Neural progenitor cell (in vitro differentiated cells): ENCODE measurements at regions not wholly inside any gene's neighbourhood (a gene's known extent, or its start where the extent isn't known, plus 50 kb on each side); places are given as distances from the start of the nearest gene placed in this dataset.

ENCODE experiments used
- DNase-seq: peaks from one replicate; pipeline ENCODE4 v3.0.0-alpha.2; 2016; ENCODE audit warnings: low spot score
- H2AFZ ChIP-seq: fragments of 200-600 bp; sonication (generic); replicated peaks from 2 replicates; pipeline ENCODE4 v1.6.1; 2016; ENCODE audit warnings: antibody characterized with exemption
- H3F3A ChIP-seq: fragments of 200-600 bp; sonication (generic); 2 replicates; pipeline ENCODE4 v1.6.1; 2016; ENCODE audit warnings: antibody characterized with exemption, low read depth
- H3K27ac ChIP-seq: fragments of 200-600 bp; sonication (generic); 2 replicates; pipeline ENCODE4 v1.5.1; 2016; ENCODE audit warnings: mild to moderate bottlenecking
- H3K27me3 ChIP-seq: fragments of 200-600 bp; sonication (generic); 2 replicates; pipeline ENCODE4 v1.6.1; 2016; ENCODE audit warnings: mild to moderate bottlenecking, moderate library complexity
- H3K36me3 ChIP-seq: fragments of 200-600 bp; sonication (generic); 2 replicates; pipeline ENCODE4 v1.5.1; 2016
- H3K4me1 ChIP-seq: fragments of 200-600 bp; sonication (generic); 2 replicates; pipeline ENCODE4 v1.6.1; 2016; ENCODE audit warnings: mixed run types
- H3K4me2 ChIP-seq: fragments of 200-600 bp; sonication (generic); 2 replicates; pipeline ENCODE4 v1.6.1; 2016
- H3K4me3 ChIP-seq: fragments of 200-600 bp; sonication (generic); 2 replicates; pipeline ENCODE4 v1.5.1; 2016
- H3K79me2 ChIP-seq: fragments of 200-600 bp; sonication (generic); 2 replicates; pipeline ENCODE4 v1.6.1; 2016; ENCODE audit warnings: low read depth
- H3K9ac ChIP-seq: fragments of 200-600 bp; sonication (generic); 2 replicates; pipeline ENCODE4 v1.6.1; 2016
- H3K9me3 ChIP-seq: fragments of 200-600 bp; sonication (generic); 2 replicates; pipeline ENCODE4 v1.5.1; 2016; ENCODE audit warnings: low read depth
- H4K20me1 ChIP-seq: fragments of 200-600 bp; sonication (generic); 2 replicates; pipeline ENCODE4 v1.6.1; 2016; ENCODE audit warnings: low read depth
- H3K27ac Mint-ChIP-seq: 3 replicates; pipeline ENCODE4 v1.8.0; 2021; ENCODE audit warnings: mixed read lengths
- H3K27me3 Mint-ChIP-seq: 2 replicates; pipeline ENCODE4 v1.8.0; 2022; ENCODE audit warnings: low read depth, mild to moderate bottlenecking, inconsistent platforms, moderate library complexity, mixed read lengths; ENCODE audit not compliant: insufficient read depth
- H3K36me3 Mint-ChIP-seq: 3 replicates; pipeline ENCODE4 v1.8.0; 2021; ENCODE audit warnings: mixed read lengths
- H3K4me1 Mint-ChIP-seq: 3 replicates; pipeline ENCODE4 v1.8.0; 2021; ENCODE audit warnings: mixed read lengths
- H3K4me3 Mint-ChIP-seq: 3 replicates; pipeline ENCODE4 v1.8.0; 2021; ENCODE audit warnings: mild to moderate bottlenecking, moderate library complexity, mixed read lengths
- H3K9me3 Mint-ChIP-seq: 3 replicates; pipeline ENCODE4 v1.8.0; 2020; ENCODE audit warnings: mixed read lengths
- CTCF ChIP-seq: fragments of 200-600 bp; sonication (generic); IDR thresholded peaks from 2 replicates; pipeline ENCODE4 v1.5.1; 2017; ENCODE audit warnings: antibody characterized with exemption, mild to moderate bottlenecking
- EZH2 ChIP-seq: fragments of 200-600 bp; sonication (generic); IDR thresholded peaks from 2 replicates; pipeline ENCODE4 v1.6.1; 2017; ENCODE audit warnings: antibody characterized with exemption, mild to moderate bottlenecking, moderate library complexity
- EZH2phosphoT487 ChIP-seq: fragments of 200-600 bp; sonication (generic); IDR thresholded peaks from 2 replicates; pipeline ENCODE4 v1.6.1; 2017; ENCODE audit warnings: antibody characterized with exemption

GRCh38 chr21:26267389-26267788 is 96.8 kb upstream of the APP start:
- Histone ChIP-seq H3K27ac (no peak overlapping the region), H3K4me2 (no peak overlapping the region), H3K27me3 (no peaks in the 10 kb centered on the region), H3K9me3 (no peaks in the 10 kb centered on the region), H3F3A (no peaks in the 10 kb centered on the region), H4K20me1 (no peaks in the 10 kb centered on the region), H2AFZ (no peak overlapping the region), H3K36me3 (no peaks in the 10 kb centered on the region), H3K79me2 (no peaks in the 10 kb centered on the region), H3K4me1 (peaks cover 3% of the 10 kb centered on the region), H3K4me3 (no peak overlapping the region), H3K9ac (no peak overlapping the region)
- no peak overlapping the region for H3K27ac Mint-ChIP-seq
- peaks cover 5% of the 10 kb centered on the region for H3K9me3 Mint-ChIP-seq
- DNase-seq = no peak
- no peaks in the 10 kb centered on the region for H3K4me1 Mint-ChIP-seq
- TF ChIP-seq EZH2 (no peak), EZH2phosphoT487 (no peak), CTCF (no peak)
- H3K36me3 Mint-ChIP-seq = no peaks in the 10 kb centered on the region
- no peak overlapping the region for H3K4me3 Mint-ChIP-seq
- H3K27me3 Mint-ChIP-seq = no peaks in the 10 kb centered on the region

GRCh38 chr21:26246073-26246472 is 75.5 kb upstream of the APP start:
- H3K4me3 ChIP-seq = no peak overlapping the region
- no peak overlapping the region for H3K27ac Mint-ChIP-seq
- TF ChIP-seq CTCF (no peak), EZH2phosphoT487 (no peak), EZH2 (no peak)
- DNase-seq = no peak
- no peak overlapping the region for H3K9ac ChIP-seq
- H3K36me3 Mint-ChIP-seq = no peaks in the 10 kb centered on the region
- H3K9me3 Mint-ChIP-seq = no peaks in the 10 kb centered on the region
- no peak overlapping the region for H3K4me3 Mint-ChIP-seq
- no peaks in the 10 kb centered on the region for H4K20me1 ChIP-seq
- no peak overlapping the region for H2AFZ ChIP-seq
- H3K27me3 Mint-ChIP-seq = peaks cover 6% of the 10 kb centered on the region
- H3K79me2 ChIP-seq = no peaks in the 10 kb centered on the region
- H3K9me3 ChIP-seq = no peaks in the 10 kb centered on the region
- no peaks in the 10 kb centered on the region for H3F3A ChIP-seq
- no peak overlapping the region for H3K27ac ChIP-seq
- H3K4me1 ChIP-seq = no peaks in the 10 kb centered on the region
- no peaks in the 10 kb centered on the region for H3K4me1 Mint-ChIP-seq
- H3K27me3 ChIP-seq = no peaks in the 10 kb centered on the region
- H3K36me3 ChIP-seq = no peaks in the 10 kb centered on the region
- H3K4me2 ChIP-seq = no peak overlapping the region

DNA sequence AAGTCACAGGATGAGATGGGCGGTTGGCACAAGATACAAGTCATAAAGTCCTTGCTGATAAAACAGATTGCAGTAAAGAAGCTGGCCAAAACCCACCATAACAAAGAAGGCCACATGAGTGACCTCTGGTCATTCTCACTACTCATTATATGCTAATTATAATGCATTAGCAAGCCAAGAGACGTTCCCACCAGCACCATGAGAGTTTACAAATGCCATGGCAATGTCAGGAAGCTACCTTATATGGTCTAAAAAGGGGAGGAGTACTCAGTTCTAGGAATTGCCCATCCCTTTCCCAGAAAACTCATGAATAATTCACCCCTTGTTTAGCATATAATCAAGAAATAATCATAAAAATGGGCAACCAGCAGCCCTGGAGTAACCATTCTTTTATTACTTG is 74.9 kb upstream of the APP start:
- H3K4me2 ChIP-seq = no peak overlapping the region
- Mint-ChIP-seq H3K27ac (no peak overlapping the region), H3K4me1 (no peaks in the 10 kb centered on the region), H3K27me3 (peaks cover 6% of the 10 kb centered on the region), H3K36me3 (no peaks in the 10 kb centered on the region), H3K9me3 (no peaks in the 10 kb centered on the region), H3K4me3 (no peak overlapping the region)
- TF ChIP-seq EZH2phosphoT487 (no peak), EZH2 (no peak), CTCF (no peak)
- no peak overlapping the region for H2AFZ ChIP-seq
- H3F3A ChIP-seq = no peaks in the 10 kb centered on the region
- no peak overlapping the region for H3K27ac ChIP-seq
- no peaks in the 10 kb centered on the region for H3K36me3 ChIP-seq
- H3K9me3 ChIP-seq = no peaks in the 10 kb centered on the region
- H3K27me3 ChIP-seq = no peaks in the 10 kb centered on the region
- no peaks in the 10 kb centered on the region for H4K20me1 ChIP-seq
- H3K9ac ChIP-seq = no peak overlapping the region
- no peaks in the 10 kb centered on the region for H3K4me1 ChIP-seq
- no peak for DNase-seq
- no peaks in the 10 kb centered on the region for H3K79me2 ChIP-seq
- no peak overlapping the region for H3K4me3 ChIP-seq

GRCh38 chr21:26238646-26239045 is 68.1 kb upstream of the APP start:
- H3K9me3 ChIP-seq = no peaks in the 10 kb centered on the region
- no peak for DNase-seq
- Mint-ChIP-seq H3K27me3 (no peaks in the 10 kb centered on the region), H3K4me3 (no peak overlapping the region), H3K4me1 (no peaks in the 10 kb centered on the region), H3K9me3 (no peaks in the 10 kb centered on the region), H3K27ac (no peak overlapping the region), H3K36me3 (no peaks in the 10 kb centered on the region)
- no peak overlapping the region for H3K4me3 ChIP-seq
- TF ChIP-seq CTCF (no peak), EZH2 (no peak), EZH2phosphoT487 (no peak)
- H3K36me3 ChIP-seq = no peaks in the 10 kb centered on the region
- no peak overlapping the region for H3K4me2 ChIP-seq
- no peaks in the 10 kb centered on the region for H4K20me1 ChIP-seq
- no peak overlapping the region for H3K27ac ChIP-seq
- H3K79me2 ChIP-seq = no peaks in the 10 kb centered on the region
- H3K27me3 ChIP-seq = no peaks in the 10 kb centered on the region
- no peak overlapping the region for H2AFZ ChIP-seq
- no peaks in the 10 kb centered on the region for H3F3A ChIP-seq
- no peak overlapping the region for H3K9ac ChIP-seq
- no peaks in the 10 kb centered on the region for H3K4me1 ChIP-seq
